ENCODE measurements at regions not wholly inside any gene's neighbourhood (a gene's known extent, or its start where the extent isn't known, plus 50 kb on each side); places are given as distances from the start of the nearest gene placed in this dataset.

- no peaks in the 10 kb centered on the region for H3K79me1 ChIP-seq (ENCODE audit: low read length)
- no peak overlapping the region for H3K23ac ChIP-seq (ENCODE audit: low read length)
- H3K4ac ChIP-seq (ENCODE audit: low read depth, low read length), result no peak overlapping the region
- H2AFZ ChIP-seq (ENCODE audit: insufficient read depth, low read length, poor library complexity), result no peak overlapping the region
- H3K18ac ChIP-seq (ENCODE audit: low read length), result no peak overlapping the region
- H3K27ac ChIP-seq (ENCODE audit: low read depth, low read length), result no peak overlapping the region
- H4K12ac ChIP-seq (ENCODE audit: low read depth, low read length), result no peak overlapping the region
- H2BK120ac ChIP-seq (ENCODE audit: insufficient read depth, low read length, poor library complexity), result no peak overlapping the region
- DNase-seq, result no peak
- no peaks in the 10 kb centered on the region for H3K27me3 ChIP-seq (ENCODE audit: insufficient read depth, low read length)
- no peak overlapping the region for H2AK5ac ChIP-seq (ENCODE audit: low read length)
- H3K4me3 ChIP-seq (ENCODE audit: low read depth, low read length), result no peak overlapping the region
- WGBS (ENCODE audit: extremely low coverage, insufficient coverage, insufficient read length), result no CpG with 5 or more reads among the region's 2 CpGs
- H4K8ac ChIP-seq (ENCODE audit: low read depth, low read length), result no peak overlapping the region
- H3K36me3 ChIP-seq (ENCODE audit: control insufficient read depth in 1 of 2, insufficient read depth in 2 of 2, low read length in 2 of 2), result no peaks in the 10 kb centered on the region
- no peaks in the 10 kb centered on the region for H3K79me2 ChIP-seq (ENCODE audit: control insufficient read depth, insufficient read depth, low read length, poor library complexity)
- no peak overlapping the region for H3K14ac ChIP-seq (ENCODE audit: low read length)
- H3K4me2 ChIP-seq (ENCODE audit: low read length), result no peak overlapping the region
- H3K9ac ChIP-seq (ENCODE audit: low read length), result no peak overlapping the region
- H2BK5ac ChIP-seq (ENCODE audit: low read depth, low read length, poor library complexity), result no peak overlapping the region
- H3K9me3 ChIP-seq (ENCODE audit: insufficient read depth, low read depth, low read length), result no peaks in the 10 kb centered on the region
- H3K4me1 ChIP-seq (ENCODE audit: control insufficient read depth in 1 of 2, insufficient read depth in 2 of 2, low read length in 2 of 2), result no peaks in the 10 kb centered on the region
- no peak overlapping the region for H4K91ac ChIP-seq (ENCODE audit: low read depth, low read length)
- H2BK12ac ChIP-seq (ENCODE audit: low read length), result no peak overlapping the region
Observed at GRCh38 chr4:17376205-17376604, 135.7 kb downstream of the QDPR start.

- H2BK12ac ChIP-seq (ENCODE audit: low read length), result no peak overlapping the region
- H3K14ac ChIP-seq (ENCODE audit: low read length), result no peak overlapping the region
- no peak overlapping the region for H4K12ac ChIP-seq (ENCODE audit: low read depth, low read length)
- H3K4ac ChIP-seq (ENCODE audit: low read depth, low read length), result no peak overlapping the region
- H3K4me3 ChIP-seq (ENCODE audit: low read depth, low read length), result no peak overlapping the region
- H3K9me3 ChIP-seq (ENCODE audit: insufficient read depth, low read depth, low read length), result no peaks in the 10 kb centered on the region
- no peak overlapping the region for H3K18ac ChIP-seq (ENCODE audit: low read length)
- H2BK5ac ChIP-seq (ENCODE audit: low read depth, low read length, poor library complexity), result no peak overlapping the region
- H2BK120ac ChIP-seq (ENCODE audit: insufficient read depth, low read length, poor library complexity), result no peak overlapping the region
- no peaks in the 10 kb centered on the region for H3K36me3 ChIP-seq (ENCODE audit: control insufficient read depth in 1 of 2, insufficient read depth in 2 of 2, low read length in 2 of 2)
- no peaks in the 10 kb centered on the region for H3K27me3 ChIP-seq (ENCODE audit: insufficient read depth, low read length)
- no peak overlapping the region for H3K23ac ChIP-seq (ENCODE audit: low read length)
- no peak overlapping the region for H2AFZ ChIP-seq (ENCODE audit: insufficient read depth, low read length, poor library complexity)
- H3K79me1 ChIP-seq (ENCODE audit: low read length), result no peaks in the 10 kb centered on the region
- H3K9ac ChIP-seq (ENCODE audit: low read length), result no peak overlapping the region
- H3K4me2 ChIP-seq (ENCODE audit: low read length), result no peak overlapping the region
- H3K27ac ChIP-seq (ENCODE audit: low read depth, low read length), result no peak overlapping the region
- H3K4me1 ChIP-seq (ENCODE audit: control insufficient read depth in 1 of 2, insufficient read depth in 2 of 2, low read length in 2 of 2), result no peaks in the 10 kb centered on the region
- no peaks in the 10 kb centered on the region for H3K79me2 ChIP-seq (ENCODE audit: control insufficient read depth, insufficient read depth, low read length, poor library complexity)
- no peak overlapping the region for H2AK5ac ChIP-seq (ENCODE audit: low read length)
- H4K91ac ChIP-seq (ENCODE audit: low read depth, low read length), result no peak overlapping the region
- WGBS (ENCODE audit: extremely low coverage, insufficient coverage, insufficient read length), result no CpG with 5 or more reads among the region's 2 CpGs
- H4K8ac ChIP-seq (ENCODE audit: low read depth, low read length), result no peak overlapping the region
- no peak for DNase-seq
Observed at GRCh38 chr4:17373666-17374065, 138.2 kb downstream of the QDPR start.

DNA sequence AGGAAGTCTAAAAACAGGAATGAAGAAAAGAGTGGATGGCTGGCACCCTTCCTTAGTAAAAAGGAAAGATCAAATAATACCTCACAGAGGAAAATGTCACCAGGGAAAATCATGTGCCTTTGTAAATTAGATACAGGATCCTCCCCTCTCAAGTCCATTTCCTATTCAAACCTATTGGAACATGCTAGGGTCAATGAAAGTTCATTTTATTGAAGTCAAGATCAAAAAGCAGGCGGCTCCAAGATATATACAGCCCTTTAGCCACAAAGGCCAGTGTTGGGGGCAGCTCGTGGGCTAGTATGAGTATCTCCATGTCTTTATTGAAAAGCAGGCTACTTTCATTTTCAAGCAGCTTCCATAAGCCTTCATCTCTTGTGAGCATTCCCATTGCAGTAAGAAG is 141.1 kb downstream of the QDPR start:
- Histone ChIP-seq H2BK5ac (ENCODE audit: low read depth, low read length, poor library complexity) (no peak overlapping the region), H4K91ac (ENCODE audit: low read depth, low read length) (no peak overlapping the region), H3K27me3 (ENCODE audit: insufficient read depth, low read length) (no peaks in the 10 kb centered on the region), H2AFZ (ENCODE audit: insufficient read depth, low read length, poor library complexity) (no peak overlapping the region), H3K4me3 (ENCODE audit: low read depth, low read length) (no peak overlapping the region), H3K4ac (ENCODE audit: low read depth, low read length) (no peak overlapping the region), H3K79me2 (ENCODE audit: control insufficient read depth, insufficient read depth, low read length, poor library complexity) (no peaks in the 10 kb centered on the region), H3K4me1 (ENCODE audit: control insufficient read depth in 1 of 2, insufficient read depth in 2 of 2, low read length in 2 of 2) (no peaks in the 10 kb centered on the region), H3K18ac (ENCODE audit: low read length) (no peak overlapping the region), H3K79me1 (ENCODE audit: low read length) (no peaks in the 10 kb centered on the region), H2BK120ac (ENCODE audit: insufficient read depth, low read length, poor library complexity) (no peak overlapping the region), H3K23ac (ENCODE audit: low read length) (no peak overlapping the region), H4K8ac (ENCODE audit: low read depth, low read length) (no peak overlapping the region), H3K14ac (ENCODE audit: low read length) (no peak overlapping the region), H3K9me3 (ENCODE audit: insufficient read depth, low read depth, low read length) (no peaks in the 10 kb centered on the region), H3K36me3 (ENCODE audit: control insufficient read depth in 1 of 2, insufficient read depth in 2 of 2, low read length in 2 of 2) (no peaks in the 10 kb centered on the region), H2AK5ac (ENCODE audit: low read length) (no peak overlapping the region), H3K4me2 (ENCODE audit: low read length) (no peak overlapping the region), H2BK12ac (ENCODE audit: low read length) (no peak overlapping the region), H3K27ac (ENCODE audit: low read depth, low read length) (no peak overlapping the region), H4K12ac (ENCODE audit: low read depth, low read length) (no peak overlapping the region), H3K9ac (ENCODE audit: low read length) (no peak overlapping the region)
- no peak for DNase-seq
- no CpG with 5 or more reads among the region's 2 CpGs for WGBS (ENCODE audit: extremely low coverage, insufficient coverage, insufficient read length)

- Histone ChIP-seq H2BK12ac (ENCODE audit: low read length) (no peak overlapping the region), H2AK5ac (ENCODE audit: low read length) (no peak overlapping the region), H2BK5ac (ENCODE audit: low read depth, low read length, poor library complexity) (no peak overlapping the region), H3K79me2 (ENCODE audit: control insufficient read depth, insufficient read depth, low read length, poor library complexity) (no peaks in the 10 kb centered on the region), H3K9ac (ENCODE audit: low read length) (no peak overlapping the region), H3K14ac (ENCODE audit: low read length) (no peak overlapping the region), H2AFZ (ENCODE audit: insufficient read depth, low read length, poor library complexity) (no peak overlapping the region), H3K36me3 (ENCODE audit: control insufficient read depth in 1 of 2, insufficient read depth in 2 of 2, low read length in 2 of 2) (no peaks in the 10 kb centered on the region), H4K12ac (ENCODE audit: low read depth, low read length) (no peak overlapping the region), H3K18ac (ENCODE audit: low read length) (no peak overlapping the region), H3K4me1 (ENCODE audit: control insufficient read depth in 1 of 2, insufficient read depth in 2 of 2, low read length in 2 of 2) (no peaks in the 10 kb centered on the region), H4K91ac (ENCODE audit: low read depth, low read length) (no peak overlapping the region), H3K27ac (ENCODE audit: low read depth, low read length) (no peak overlapping the region), H3K27me3 (ENCODE audit: insufficient read depth, low read length) (no peaks in the 10 kb centered on the region), H4K8ac (ENCODE audit: low read depth, low read length) (no peak overlapping the region), H3K23ac (ENCODE audit: low read length) (no peak overlapping the region), H3K4me2 (ENCODE audit: low read length) (no peak overlapping the region), H3K79me1 (ENCODE audit: low read length) (no peaks in the 10 kb centered on the region), H3K4me3 (ENCODE audit: low read depth, low read length) (no peak overlapping the region), H3K4ac (ENCODE audit: low read depth, low read length) (no peak overlapping the region), H2BK120ac (ENCODE audit: insufficient read depth, low read length, poor library complexity) (no peak overlapping the region), H3K9me3 (ENCODE audit: insufficient read depth, low read depth, low read length) (no peaks in the 10 kb centered on the region)
- no peak for DNase-seq
Observed at GRCh38 chr4:17368408-17368807, 143.5 kb downstream of the QDPR start.

DNA sequence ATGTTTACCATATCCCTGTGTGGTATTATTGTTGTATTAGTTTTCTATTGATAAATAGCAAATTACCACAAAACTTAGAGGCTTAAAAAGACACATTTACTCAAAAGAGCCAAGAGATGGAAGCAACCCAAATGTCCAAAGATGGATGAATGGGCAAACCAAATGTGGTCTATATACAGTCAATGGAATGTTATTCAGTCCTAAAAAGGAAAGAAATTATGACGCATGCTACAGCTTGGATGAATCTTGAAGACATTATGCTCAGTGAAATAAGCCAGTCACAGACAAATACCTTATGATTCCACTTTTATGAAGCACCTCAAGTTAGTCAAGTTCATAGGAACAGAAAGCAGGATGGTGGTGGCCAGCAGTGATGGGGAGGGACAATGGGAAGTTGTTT is 144.7 kb downstream of the QDPR start:
- H3K79me2 ChIP-seq (ENCODE audit: control insufficient read depth, insufficient read depth, low read length, poor library complexity), result no peaks in the 10 kb centered on the region
- no peak overlapping the region for H3K27ac ChIP-seq (ENCODE audit: low read depth, low read length)
- H2BK120ac ChIP-seq (ENCODE audit: insufficient read depth, low read length, poor library complexity), result no peak overlapping the region
- WGBS (ENCODE audit: extremely low coverage, insufficient coverage, insufficient read length), result no CpG with 5 or more reads among the region's 1 CpG
- H3K4me2 ChIP-seq (ENCODE audit: low read length), result no peak overlapping the region
- no peak overlapping the region for H2BK12ac ChIP-seq (ENCODE audit: low read length)
- no peaks in the 10 kb centered on the region for H3K9me3 ChIP-seq (ENCODE audit: insufficient read depth, low read depth, low read length)
- H4K8ac ChIP-seq (ENCODE audit: low read depth, low read length), result no peak overlapping the region
- no peak overlapping the region for H4K91ac ChIP-seq (ENCODE audit: low read depth, low read length)
- H3K4me3 ChIP-seq (ENCODE audit: low read depth, low read length), result no peak overlapping the region
- no peak overlapping the region for H3K9ac ChIP-seq (ENCODE audit: low read length)
- no peaks in the 10 kb centered on the region for H3K27me3 ChIP-seq (ENCODE audit: insufficient read depth, low read length)
- H3K18ac ChIP-seq (ENCODE audit: low read length), result no peak overlapping the region
- no peak overlapping the region for H2AK5ac ChIP-seq (ENCODE audit: low read length)
- H3K36me3 ChIP-seq (ENCODE audit: control insufficient read depth in 1 of 2, insufficient read depth in 2 of 2, low read length in 2 of 2), result no peaks in the 10 kb centered on the region
- H3K79me1 ChIP-seq (ENCODE audit: low read length), result no peaks in the 10 kb centered on the region
- H3K23ac ChIP-seq (ENCODE audit: low read length), result no peak overlapping the region
- no peak for DNase-seq
- H2BK5ac ChIP-seq (ENCODE audit: low read depth, low read length, poor library complexity), result no peak overlapping the region
- H3K4me1 ChIP-seq (ENCODE audit: control insufficient read depth in 1 of 2, insufficient read depth in 2 of 2, low read length in 2 of 2), result no peaks in the 10 kb centered on the region
- H2AFZ ChIP-seq (ENCODE audit: insufficient read depth, low read length, poor library complexity), result no peak overlapping the region
- H3K4ac ChIP-seq (ENCODE audit: low read depth, low read length), result no peak overlapping the region
- no peak overlapping the region for H3K14ac ChIP-seq (ENCODE audit: low read length)
- no peak overlapping the region for H4K12ac ChIP-seq (ENCODE audit: low read depth, low read length)
